ENCODE measurements at regions not wholly inside any gene's neighbourhood (a gene's known extent, or its start where the extent isn't known, plus 50 kb on each side); places are given as distances from the start of the nearest gene placed in this dataset.

GRCh38 chr21:27805696-27806095 lies 838.8 kb upstream of the ADAMTS5 start:
- no peak overlapping the region for H3K4me3 ChIP-seq
- H3K36me3 ChIP-seq (ENCODE audit: control insufficient read depth in 4 of 4, insufficient read depth in 4 of 4, low read length in 4 of 4), result no peaks in the 10 kb centered on the region
- ATAC-seq (ENCODE audit: insufficient read depth, low FRiP score) (no peak), DNase-seq (no peak)
- H3K9me3 ChIP-seq (ENCODE audit: control insufficient read depth in 4 of 4, insufficient read depth in 3 of 4, low read length in 3 of 4), result peaks cover 0 to 3% (median 0%) of the 10 kb centered on the region in 4 donors
- no peaks in the 10 kb centered on the region for H3K27me3 ChIP-seq (ENCODE audit: control insufficient read depth in 3 of 3, insufficient read depth in 3 of 3, low read length in 2 of 3)
- peaks cover 0 to 5% (median 0%) of the 10 kb centered on the region in 5 donors for H3K4me1 ChIP-seq (ENCODE audit: control insufficient read depth in 5 of 5, insufficient read depth in 5 of 5, low read length in 5 of 5)
- H3K9ac ChIP-seq (ENCODE audit: insufficient read depth in 1 of 2, low read length in 2 of 2), result no peak overlapping the region
- H3K27ac ChIP-seq (ENCODE audit: low read depth in 1 of 2, low read length in 1 of 2), result no peak overlapping the region
- no peak for TF ChIP-seq CTCF (IDR thresholded peaks at IDR 0.05; ENCODE audit: control extremely low read depth, extremely low read depth)

GRCh38 chr21:27804515-27804914 lies 837.6 kb upstream of the ADAMTS5 start:
- no peak overlapping the region for H3K4me3 ChIP-seq
- H3K9ac ChIP-seq (ENCODE audit: insufficient read depth in 1 of 2, low read length in 2 of 2), result no peak overlapping the region
- no peak overlapping the region for H3K27ac ChIP-seq (ENCODE audit: low read depth in 1 of 2, low read length in 1 of 2)
- ATAC-seq (ENCODE audit: insufficient read depth, low FRiP score) (no peak), DNase-seq (no peak)
- 50 to 61% methylated on average over 2 of the region's 2 CpGs for WGBS, 2 donors
- no peaks in the 10 kb centered on the region for H3K36me3 ChIP-seq (ENCODE audit: control insufficient read depth in 4 of 4, insufficient read depth in 4 of 4, low read length in 4 of 4)
- H3K27me3 ChIP-seq (ENCODE audit: control insufficient read depth in 3 of 3, insufficient read depth in 3 of 3, low read length in 2 of 3), result no peaks in the 10 kb centered on the region
- no peak for TF ChIP-seq CTCF (IDR thresholded peaks at IDR 0.05; ENCODE audit: control extremely low read depth, extremely low read depth)
- peaks cover 0 to under 1% (median 0%) of the 10 kb centered on the region in 4 donors for H3K9me3 ChIP-seq (ENCODE audit: control insufficient read depth in 4 of 4, insufficient read depth in 3 of 4, low read length in 3 of 4)
- peaks cover 0 to 12% (median 0%) of the 10 kb centered on the region in 5 donors for H3K4me1 ChIP-seq (ENCODE audit: control insufficient read depth in 5 of 5, insufficient read depth in 5 of 5, low read length in 5 of 5)

- 96% methylated on average over 2 of the region's 2 CpGs for WGBS, 2 donors
- no peaks in the 10 kb centered on the region for H3K27me3 ChIP-seq (ENCODE audit: control insufficient read depth in 3 of 3, insufficient read depth in 3 of 3, low read length in 2 of 3)
Observed at GRCh38 chr21:27803571-27803970, 836.7 kb upstream of the ADAMTS5 start.

More at GRCh38 chr21:27803571-27803970, 836.7 kb upstream of the ADAMTS5 start:
- no peak overlapping the region for H3K9ac ChIP-seq (ENCODE audit: insufficient read depth in 1 of 2, low read length in 2 of 2)
- H3K27ac ChIP-seq (ENCODE audit: low read depth in 1 of 2, low read length in 1 of 2), result no peak overlapping the region
- peaks cover 0 to 17% (median 0%) of the 10 kb centered on the region in 5 donors for H3K4me1 ChIP-seq (ENCODE audit: control insufficient read depth in 5 of 5, insufficient read depth in 5 of 5, low read length in 5 of 5)
- no peak for DNase-seq
- H3K9me3 ChIP-seq (ENCODE audit: control insufficient read depth in 4 of 4, insufficient read depth in 3 of 4, low read length in 3 of 4), result no peaks in the 10 kb centered on the region
- no peak for ATAC-seq (ENCODE audit: insufficient read depth, low FRiP score)
- H3K4me3 ChIP-seq, result no peak overlapping the region
- no peak for TF ChIP-seq CTCF (IDR thresholded peaks at IDR 0.05; ENCODE audit: control extremely low read depth, extremely low read depth)
- no peaks in the 10 kb centered on the region for H3K36me3 ChIP-seq (ENCODE audit: control insufficient read depth in 4 of 4, insufficient read depth in 4 of 4, low read length in 4 of 4)

All from lung (tissue), 11 donors.